HG03558 (cell line): ENCODE measurements at regions not wholly inside any gene's neighbourhood (a gene's known extent, or its start where the extent isn't known, plus 50 kb on each side); places are given as distances from the start of the nearest gene placed in this dataset.
"Not testable (repeated sequence)": the region's sequence is repeated elsewhere in the genome, so short reads cannot be mapped to it uniquely, and the experiment has no call there.

Source experiments
- ATAC-seq: cut with Tn5 transposase; IDR thresholded peaks from one replicate; pipeline ENCODE4 v1.9.1; 2021; ENCODE audit warnings: moderate number of reproducible peaks; ENCODE audit not compliant: unreplicated experiment; ENCODE audit errors: extremely low read depth

GRCh38 chr22:22193923-22194322 is 50.7 kb upstream of the VPREB1 start:
- no peak for ATAC-seq

GRCh38 chr22:22193462-22193861 is 51.1 kb upstream of the VPREB1 start:
- not testable (repeated sequence) for ATAC-seq

GRCh38 chr22:22193006-22193405 is 51.6 kb upstream of the VPREB1 start:
- ATAC-seq = not testable (repeated sequence)

- not testable (repeated sequence) for ATAC-seq
Measured at GRCh38 chr22:22189796-22190195, 54.8 kb upstream of the VPREB1 start.

- ATAC-seq = not testable (repeated sequence)
Measured at GRCh38 chr22:22187863-22188262, 56.7 kb upstream of the VPREB1 start.

- ATAC-seq = no peak
Measured at GRCh38 chr22:22187299-22187698, 57.3 kb upstream of the VPREB1 start.

GRCh38 chr22:22185844-22186499 is 58.6 kb upstream of the VPREB1 start:
- ATAC-seq = no peak

- no peak for ATAC-seq
Measured at GRCh38 chr22:22185217-22185616, 59.4 kb upstream of the VPREB1 start.

- ATAC-seq = no peak
Measured at GRCh38 chr22:22184277-22184807, 60.2 kb upstream of the VPREB1 start.

- no peak for ATAC-seq
Measured at GRCh38 chr22:22182990-22183264, 61.7 kb upstream of the VPREB1 start.

GRCh38 chr22:22182218-22182989 is 62.2 kb upstream of the VPREB1 start:
- ATAC-seq = no peak

- ATAC-seq = no peak
Measured at GRCh38 chr22:22181341-22181850, 63.2 kb upstream of the VPREB1 start.

GRCh38 chr22:22180738-22181285 is 63.8 kb upstream of the VPREB1 start:
- ATAC-seq = no peak

- ATAC-seq = no peak
Measured at GRCh38 chr22:22179858-22180257, 64.7 kb upstream of the VPREB1 start.

- ATAC-seq = no peak
Measured at GRCh38 chr22:22178992-22179391, 65.6 kb upstream of the VPREB1 start.

GRCh38 chr22:22178355-22178965 is 66.1 kb upstream of the VPREB1 start:
- ATAC-seq = no peak

- no peak for ATAC-seq
Measured at GRCh38 chr22:22176929-22177616, 67.5 kb upstream of the VPREB1 start.

GRCh38 chr22:22172896-22173628 is 71.5 kb upstream of the VPREB1 start:
- ATAC-seq = not testable (repeated sequence)

GRCh38 chr22:22171357-22172218 is 73.0 kb upstream of the VPREB1 start:
- ATAC-seq = no peak
